Calu3 (cell line): ENCODE measurements at regions not wholly inside any gene's neighbourhood (a gene's known extent, or its start where the extent isn't known, plus 50 kb on each side); places are given as distances from the start of the nearest gene placed in this dataset.

Source experiments
- BruUV-seq: library from RNA; stranded (reverse); fragments of 400-500 nt; replicated peaks from 2 replicates; lab custom pipeline; 2021; lab: Mats Ljungman, UMichigan
- CTCF ChIA-PET: fragments of 300-600 bp; sonication (Branson Sonifier 250); formaldehyde crosslinking; loops from one replicate; lab custom pipeline; 2022; ENCODE audit warnings: antibody characterized with exemption; lab: Charles Lee
- DNase-seq: peaks from one replicate; pipeline ENCODE4 v3.0.0; 2022
- H3K27ac Mint-ChIP-seq: one replicate; pipeline ENCODE4 v1.8.0; 2022; ENCODE audit warnings: mixed read lengths; ENCODE audit not compliant: unreplicated experiment
- H3K27me3 Mint-ChIP-seq: one replicate; pipeline ENCODE4 v1.8.0; 2022; ENCODE audit warnings: mixed read lengths; ENCODE audit not compliant: unreplicated experiment
- H3K36me3 Mint-ChIP-seq: one replicate; pipeline ENCODE4 v1.8.0; 2022; ENCODE audit warnings: mild to moderate bottlenecking, moderate library complexity, mixed read lengths; ENCODE audit not compliant: insufficient read depth, unreplicated experiment
- H3K4me1 Mint-ChIP-seq: one replicate; pipeline ENCODE4 v1.8.0; 2022; ENCODE audit warnings: mild to moderate bottlenecking, low read depth, mixed read lengths; ENCODE audit not compliant: unreplicated experiment
- H3K4me3 Mint-ChIP-seq: one replicate; pipeline ENCODE4 v1.8.0; 2022; ENCODE audit warnings: mild to moderate bottlenecking, low read depth, moderate library complexity, mixed read lengths; ENCODE audit not compliant: unreplicated experiment
- H3K9me3 Mint-ChIP-seq: one replicate; pipeline ENCODE4 v1.8.0; 2022; ENCODE audit warnings: low read depth, mixed read lengths; ENCODE audit not compliant: unreplicated experiment
- intact Hi-C: fragments of 100-400 bp; cut with micrococcal nuclease; formaldehyde crosslinking; loops from one replicate; pipeline ENCODE4 v1.10.0; 2022; ENCODE audit not compliant: unreplicated experiment
- TF ChIP-seq, protein P1 (sequence below): fragments of 200-600 bp; IDR thresholded peaks from one replicate; pipeline ENCODE4 v1.8.0; 2022; ENCODE audit warnings: antibody characterized with exemption; ENCODE audit not compliant: unreplicated experiment

DNA sequence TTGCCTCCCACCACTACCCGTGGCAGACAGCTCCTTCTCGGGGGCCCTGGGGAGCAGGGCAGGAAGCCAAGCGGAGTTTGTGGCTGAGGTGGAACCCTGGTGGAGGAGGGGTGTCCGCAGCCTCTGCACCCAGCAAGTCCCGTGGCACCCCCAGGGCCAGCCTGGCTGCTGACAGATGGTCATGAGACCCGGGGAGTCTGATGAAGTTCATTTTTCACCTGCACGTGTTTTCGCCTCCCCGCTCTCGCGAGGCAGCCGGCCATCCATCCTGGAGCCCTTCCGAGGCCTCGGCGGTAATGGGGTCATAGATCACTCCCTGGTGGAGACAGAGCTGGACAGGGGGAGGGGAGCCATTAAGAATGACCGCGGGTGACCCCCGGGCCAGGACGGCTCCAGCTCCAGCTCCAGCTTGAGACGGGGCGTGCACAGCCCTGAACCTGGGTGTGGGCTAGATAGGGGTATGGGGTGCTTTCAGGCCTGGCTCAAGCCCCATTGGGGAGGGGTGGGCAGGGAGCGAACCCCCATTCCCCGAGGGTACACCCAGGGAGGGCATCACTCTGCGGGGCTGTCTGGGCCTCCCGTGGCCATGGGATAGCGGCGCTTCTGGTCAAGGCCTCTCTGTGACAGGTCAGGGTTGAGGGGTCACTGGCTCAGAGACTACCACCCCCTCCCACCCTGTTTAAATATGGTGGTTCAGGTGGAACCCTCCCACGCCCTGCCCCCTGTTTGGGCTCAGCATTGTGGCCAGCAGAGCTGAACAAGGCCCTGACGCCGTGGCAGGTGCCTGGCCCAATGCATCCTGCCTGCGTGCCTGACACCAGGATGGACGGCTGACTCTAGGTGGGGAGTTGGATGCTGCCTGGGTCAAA lies 227.4 kb upstream of the GSE1 start:
- no peak overlapping the region for H3K4me3 Mint-ChIP-seq

DNA sequence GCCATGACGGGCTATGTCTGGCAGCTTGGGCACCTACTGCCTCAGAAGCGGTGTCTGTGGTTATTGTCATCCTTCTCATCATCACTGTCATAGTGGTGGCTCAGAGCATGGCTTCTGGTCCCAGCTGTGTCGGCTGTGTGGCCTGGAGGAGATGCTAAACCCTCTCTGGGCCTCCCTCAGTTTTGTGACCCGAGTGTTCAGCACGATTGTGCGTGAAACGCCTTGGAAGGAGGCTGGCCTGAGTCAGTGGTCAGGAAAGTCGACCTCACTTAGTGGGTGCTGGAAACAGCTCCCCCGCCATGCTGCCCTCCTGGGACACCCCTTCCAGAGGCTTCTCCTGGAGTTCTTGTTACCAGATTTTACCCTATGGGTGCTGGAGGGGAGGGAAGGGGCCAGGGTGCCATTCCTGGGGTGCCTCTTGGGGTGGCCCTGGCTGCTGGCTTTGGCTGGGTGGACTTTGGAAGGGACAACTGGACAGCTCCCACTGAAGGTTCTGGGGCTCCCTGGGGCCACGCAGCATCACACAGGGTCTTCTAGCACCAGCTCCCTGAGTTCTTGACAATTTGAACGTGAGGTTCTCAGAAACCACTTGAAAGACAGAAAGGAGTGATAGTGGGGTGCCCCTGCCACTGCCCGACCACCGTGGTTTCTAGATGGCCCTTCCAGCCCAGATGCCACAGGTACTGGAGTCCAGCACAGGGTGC lies 226.5 kb upstream of the GSE1 start:
- CTCF ChIA-PET: no interaction called here
- no peak overlapping the region for H3K27ac Mint-ChIP-seq
- H3K9me3 Mint-ChIP-seq: peaks cover 6% of the 10 kb centered on the region
- no TSS peak for BruUV-seq
- H3K27me3 Mint-ChIP-seq: peaks cover 80% of the 10 kb centered on the region
- H3K4me1 Mint-ChIP-seq: no peaks in the 10 kb centered on the region
- TF ChIP-seq, protein P1, sequence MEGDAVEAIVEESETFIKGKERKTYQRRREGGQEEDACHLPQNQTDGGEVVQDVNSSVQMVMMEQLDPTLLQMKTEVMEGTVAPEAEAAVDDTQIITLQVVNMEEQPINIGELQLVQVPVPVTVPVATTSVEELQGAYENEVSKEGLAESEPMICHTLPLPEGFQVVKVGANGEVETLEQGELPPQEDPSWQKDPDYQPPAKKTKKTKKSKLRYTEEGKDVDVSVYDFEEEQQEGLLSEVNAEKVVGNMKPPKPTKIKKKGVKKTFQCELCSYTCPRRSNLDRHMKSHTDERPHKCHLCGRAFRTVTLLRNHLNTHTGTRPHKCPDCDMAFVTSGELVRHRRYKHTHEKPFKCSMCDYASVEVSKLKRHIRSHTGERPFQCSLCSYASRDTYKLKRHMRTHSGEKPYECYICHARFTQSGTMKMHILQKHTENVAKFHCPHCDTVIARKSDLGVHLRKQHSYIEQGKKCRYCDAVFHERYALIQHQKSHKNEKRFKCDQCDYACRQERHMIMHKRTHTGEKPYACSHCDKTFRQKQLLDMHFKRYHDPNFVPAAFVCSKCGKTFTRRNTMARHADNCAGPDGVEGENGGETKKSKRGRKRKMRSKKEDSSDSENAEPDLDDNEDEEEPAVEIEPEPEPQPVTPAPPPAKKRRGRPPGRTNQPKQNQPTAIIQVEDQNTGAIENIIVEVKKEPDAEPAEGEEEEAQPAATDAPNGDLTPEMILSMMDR: no peak
- no peaks in the 10 kb centered on the region for H3K36me3 Mint-ChIP-seq
- H3K4me3 Mint-ChIP-seq: no peak overlapping the region
- intact Hi-C loops: no loop called here
- no peak for DNase-seq

More for the DNA sequence above, 227.4 kb upstream of the GSE1 start:
- TF ChIP-seq, protein P1: no peak
- intact Hi-C loops: no loop called here
- Mint-ChIP-seq H3K27ac (no peak overlapping the region), H3K27me3 (peaks cover 80% of the 10 kb centered on the region), H3K36me3 (no peaks in the 10 kb centered on the region), H3K9me3 (peaks cover 6% of the 10 kb centered on the region), H3K4me1 (no peaks in the 10 kb centered on the region)
- CTCF ChIA-PET: interaction anchor here (0.5 kb wide), 1 partner anchor 16 kb away, joined by 3 read pairs; no protein-coding TSS in a partner anchor
- DNase-seq: no peak
- no TSS peak for BruUV-seq

DNA sequence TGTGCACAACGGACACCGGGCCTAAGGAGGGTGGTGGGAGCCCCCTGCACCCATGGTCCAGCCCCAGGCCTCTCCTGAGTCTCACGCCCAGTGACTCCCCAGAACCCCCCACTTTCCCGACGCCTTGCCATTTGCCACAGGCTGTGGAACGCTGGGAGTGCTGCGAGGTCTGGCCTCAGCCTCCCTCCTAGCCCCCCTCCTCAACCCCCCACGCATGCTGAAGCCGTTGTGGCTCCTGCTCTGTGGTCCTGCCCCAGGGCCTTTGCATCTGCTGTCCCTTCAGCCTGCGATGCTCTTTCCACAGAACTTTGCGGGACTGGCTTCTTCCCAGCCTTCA lies 226.0 kb upstream of the GSE1 start:
- Mint-ChIP-seq H3K36me3 (no peaks in the 10 kb centered on the region), H3K9me3 (peaks cover 6% of the 10 kb centered on the region), H3K27ac (no peak overlapping the region), H3K4me1 (no peaks in the 10 kb centered on the region), H3K27me3 (peaks cover 80% of the 10 kb centered on the region), H3K4me3 (no peak overlapping the region)
- TF ChIP-seq, protein P1: no peak
- CTCF ChIA-PET: no interaction called here
- DNase-seq: no peak
- BruUV-seq: no TSS peak
- intact Hi-C loops: no loop called here

DNA sequence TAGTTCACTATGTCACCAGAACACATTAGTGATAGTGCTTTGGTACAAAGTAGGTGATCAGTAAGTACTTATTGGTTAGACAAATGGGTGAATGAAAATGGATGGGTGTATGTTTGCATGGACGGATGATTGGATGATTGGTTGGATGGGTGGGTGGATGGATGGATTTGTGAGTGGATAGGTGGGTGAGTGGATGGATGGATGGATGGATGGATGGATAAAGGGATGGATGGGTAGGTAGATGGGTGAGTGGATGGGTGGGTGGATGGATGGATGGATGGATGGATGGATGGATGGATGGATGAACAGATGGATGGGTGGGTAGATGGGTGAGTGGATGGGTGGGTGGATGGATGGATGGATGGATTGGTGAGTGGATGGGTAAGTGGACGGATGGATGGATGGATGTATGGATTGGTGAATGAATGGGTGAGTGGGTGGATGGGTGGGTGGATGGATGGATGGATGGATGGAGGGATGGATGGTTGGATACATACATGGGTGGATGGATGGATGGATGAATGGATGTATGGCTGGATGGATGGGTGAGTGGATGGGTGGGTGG lies 225.3 kb upstream of the GSE1 start:
- intact Hi-C loops: no loop called here
- TF ChIP-seq, protein P1: no peak
- CTCF ChIA-PET: no interaction called here
- DNase-seq: no peak
- Mint-ChIP-seq H3K4me1 (no peaks in the 10 kb centered on the region), H3K9me3 (peaks cover 6% of the 10 kb centered on the region), H3K27ac (no peak overlapping the region), H3K4me3 (no peak overlapping the region), H3K36me3 (no peaks in the 10 kb centered on the region), H3K27me3 (peaks cover 73% of the 10 kb centered on the region)
- BruUV-seq: no TSS peak
